ENCODE measurements at regions not wholly inside any gene's neighbourhood (a gene's known extent, or its start where the extent isn't known, plus 50 kb on each side); places are given as distances from the start of the nearest gene placed in this dataset.

DNA sequence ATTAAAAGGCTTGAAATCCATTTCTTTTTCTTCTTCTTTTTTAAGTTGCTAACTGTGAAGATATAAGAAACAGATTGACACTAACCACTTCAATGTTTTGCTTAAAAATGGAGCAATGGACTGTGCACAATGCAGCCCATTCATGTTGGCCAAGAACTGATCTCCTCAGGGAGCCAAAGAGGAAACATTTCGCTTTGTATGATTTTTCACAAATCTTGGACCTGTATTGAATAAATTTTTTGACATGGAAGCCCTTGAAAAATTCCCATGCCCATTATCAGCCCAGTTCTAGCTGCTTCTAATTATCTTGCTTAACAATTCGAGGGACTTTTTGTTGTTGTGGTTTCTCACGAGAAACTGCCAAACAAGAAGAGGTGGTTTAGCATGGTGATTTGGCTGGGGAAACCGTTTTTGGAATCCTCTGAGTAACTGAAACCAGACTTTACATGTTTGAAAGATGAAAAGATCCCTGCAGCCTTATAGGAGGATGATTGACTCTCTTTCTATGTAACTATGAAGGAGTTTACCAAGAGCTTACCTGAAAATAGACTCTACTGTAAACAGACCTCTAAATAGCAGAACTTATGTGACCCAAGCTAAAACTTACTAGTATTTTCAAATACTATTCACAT, 1389.4 kb upstream of the GOT2 start:
- BruUV-seq (replicated peaks) = no TSS peak
- H4K20me1 ChIP-seq (ENCODE audit: low read length) = no peaks in the 10 kb centered on the region
- H3K79me2 ChIP-seq (ENCODE audit: low read length) = no peaks in the 10 kb centered on the region
- H3K36me3 ChIP-seq (ENCODE audit: low read depth, low read length) = no peaks in the 10 kb centered on the region
- POLR2A ChIA-PET (ENCODE audit: unreplicated experiment) = no interaction called here
- TF ChIP-seq EZH2 (IDR thresholded peaks at IDR 0.05; ENCODE audit: low read length, unreplicated experiment) (no peak), EZH2phosphoT487 (IDR thresholded peaks at IDR 0.05; ENCODE audit: borderline replicate concordance, low read length) (no peak)
- TF ChIP-seq, protein P1, sequence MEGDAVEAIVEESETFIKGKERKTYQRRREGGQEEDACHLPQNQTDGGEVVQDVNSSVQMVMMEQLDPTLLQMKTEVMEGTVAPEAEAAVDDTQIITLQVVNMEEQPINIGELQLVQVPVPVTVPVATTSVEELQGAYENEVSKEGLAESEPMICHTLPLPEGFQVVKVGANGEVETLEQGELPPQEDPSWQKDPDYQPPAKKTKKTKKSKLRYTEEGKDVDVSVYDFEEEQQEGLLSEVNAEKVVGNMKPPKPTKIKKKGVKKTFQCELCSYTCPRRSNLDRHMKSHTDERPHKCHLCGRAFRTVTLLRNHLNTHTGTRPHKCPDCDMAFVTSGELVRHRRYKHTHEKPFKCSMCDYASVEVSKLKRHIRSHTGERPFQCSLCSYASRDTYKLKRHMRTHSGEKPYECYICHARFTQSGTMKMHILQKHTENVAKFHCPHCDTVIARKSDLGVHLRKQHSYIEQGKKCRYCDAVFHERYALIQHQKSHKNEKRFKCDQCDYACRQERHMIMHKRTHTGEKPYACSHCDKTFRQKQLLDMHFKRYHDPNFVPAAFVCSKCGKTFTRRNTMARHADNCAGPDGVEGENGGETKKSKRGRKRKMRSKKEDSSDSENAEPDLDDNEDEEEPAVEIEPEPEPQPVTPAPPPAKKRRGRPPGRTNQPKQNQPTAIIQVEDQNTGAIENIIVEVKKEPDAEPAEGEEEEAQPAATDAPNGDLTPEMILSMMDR (conservative IDR thresholded peaks at IDR 0.05; ENCODE audit: low read depth, low read length) = no peak
- H3K4me1 ChIP-seq (ENCODE audit: insufficient read depth, low read length) = no peaks in the 10 kb centered on the region
- H3K4me2 ChIP-seq (ENCODE audit: low read length) = no peak overlapping the region
- no peaks in the 10 kb centered on the region for H3K9me2 ChIP-seq (replicated peaks; ENCODE audit: low read length)
- H3K27me3 ChIP-seq (ENCODE audit: low read length) = no peaks in the 10 kb centered on the region
- H3K27ac ChIP-seq (ENCODE audit: low read length) = no peak overlapping the region
- CTCF ChIA-PET = no interaction called here
- intact Hi-C loops (cut with micrococcal nuclease) = no loop called here
- H3K4me3 ChIP-seq (ENCODE audit: low read length) = no peak overlapping the region
- no peaks in the 10 kb centered on the region for H3K9me3 ChIP-seq (ENCODE audit: low read length)
- DNase-seq (no peak), ATAC-seq (no peak)
- H3K9ac ChIP-seq (ENCODE audit: low read length) = no peak overlapping the region
- no peak overlapping the region for H2AFZ ChIP-seq (ENCODE audit: low read length)
- no peaks in the 10 kb centered on the region for H3F3A ChIP-seq (ENCODE audit: low read length, unreplicated experiment)

DNA sequence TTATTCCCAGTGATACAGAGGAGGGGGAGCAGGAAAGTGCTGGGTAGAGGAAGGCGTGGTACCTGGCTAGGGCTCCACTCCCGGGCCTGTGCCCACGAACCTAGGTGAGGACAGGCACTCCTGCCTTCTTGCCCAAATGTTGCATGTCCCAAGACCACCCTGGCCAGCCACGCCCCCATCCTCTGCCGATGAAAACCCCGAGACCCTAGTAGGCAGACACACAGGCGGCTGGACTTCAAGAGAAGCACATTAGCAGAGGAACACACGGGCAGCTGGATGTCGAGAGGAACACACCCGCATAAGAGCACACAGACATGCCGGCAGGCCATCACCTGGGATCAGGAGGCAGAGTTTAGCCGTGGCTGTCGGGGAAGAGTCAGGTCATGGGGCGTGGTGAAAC, 1386.5 kb upstream of the GOT2 start:
- Histone ChIP-seq H3K79me2 (ENCODE audit: low read length) (no peaks in the 10 kb centered on the region), H3K9me3 (ENCODE audit: low read length) (no peaks in the 10 kb centered on the region), H3K36me3 (ENCODE audit: low read depth, low read length) (no peaks in the 10 kb centered on the region), H3K4me3 (ENCODE audit: low read length) (no peak overlapping the region), H3K4me1 (ENCODE audit: insufficient read depth, low read length) (no peaks in the 10 kb centered on the region), H3K27ac (ENCODE audit: low read length) (no peak overlapping the region), H3K27me3 (ENCODE audit: low read length) (no peaks in the 10 kb centered on the region), H3K9me2 (replicated peaks; ENCODE audit: low read length) (no peaks in the 10 kb centered on the region), H3F3A (ENCODE audit: low read length, unreplicated experiment) (no peaks in the 10 kb centered on the region), H2AFZ (ENCODE audit: low read length) (no peak overlapping the region), H4K20me1 (ENCODE audit: low read length) (no peaks in the 10 kb centered on the region), H3K4me2 (ENCODE audit: low read length) (no peak overlapping the region), H3K9ac (ENCODE audit: low read length) (no peak overlapping the region)
- no TSS peak for BruUV-seq (replicated peaks)
- CTCF ChIA-PET = no interaction called here
- ATAC-seq = no peak
- DNase-seq = no peak
- intact Hi-C loops (cut with micrococcal nuclease) = no loop called here
- POLR2A ChIA-PET (ENCODE audit: unreplicated experiment) = no interaction called here
- TF ChIP-seq EZH2phosphoT487 (IDR thresholded peaks at IDR 0.05; ENCODE audit: borderline replicate concordance, low read length) (no peak), EZH2 (IDR thresholded peaks at IDR 0.05; ENCODE audit: low read length, unreplicated experiment) (no peak)
- TF ChIP-seq, protein P1 (conservative IDR thresholded peaks at IDR 0.05; ENCODE audit: low read depth, low read length) = no peak

DNA sequence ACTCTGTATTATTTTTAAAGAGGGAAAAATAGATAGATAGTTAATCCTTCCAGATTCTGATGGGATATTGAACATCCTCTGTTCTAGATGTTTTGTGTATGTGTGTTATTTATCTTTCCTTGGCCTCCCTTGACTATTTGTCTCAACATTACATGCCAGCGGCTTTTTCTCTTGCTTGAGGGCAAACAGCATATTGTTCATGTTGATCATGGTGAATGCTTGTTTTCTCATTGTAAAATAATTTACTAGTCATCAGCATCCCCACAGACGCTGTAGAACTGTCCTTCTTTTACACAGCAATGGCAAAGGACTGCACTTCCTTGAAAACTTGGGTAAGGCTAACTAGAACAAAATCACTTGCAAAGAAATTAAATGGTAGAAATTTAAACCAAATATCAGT, 1376.4 kb upstream of the GOT2 start:
- POLR2A ChIA-PET (ENCODE audit: unreplicated experiment) = no interaction called here
- Histone ChIP-seq H3K9ac (ENCODE audit: low read length) (no peak overlapping the region), H4K20me1 (ENCODE audit: low read length) (no peaks in the 10 kb centered on the region), H3K4me3 (ENCODE audit: low read length) (no peak overlapping the region), H3F3A (ENCODE audit: low read length, unreplicated experiment) (no peaks in the 10 kb centered on the region), H3K27me3 (ENCODE audit: low read length) (no peaks in the 10 kb centered on the region), H3K9me3 (ENCODE audit: low read length) (no peaks in the 10 kb centered on the region), H3K9me2 (replicated peaks; ENCODE audit: low read length) (no peaks in the 10 kb centered on the region), H2AFZ (ENCODE audit: low read length) (no peak overlapping the region), H3K79me2 (ENCODE audit: low read length) (no peaks in the 10 kb centered on the region), H3K27ac (ENCODE audit: low read length) (no peak overlapping the region), H3K36me3 (ENCODE audit: low read depth, low read length) (no peaks in the 10 kb centered on the region), H3K4me2 (ENCODE audit: low read length) (no peak overlapping the region), H3K4me1 (ENCODE audit: insufficient read depth, low read length) (no peaks in the 10 kb centered on the region)
- ATAC-seq (no peak), DNase-seq (peak; percentile 2)
- intact Hi-C loops (cut with micrococcal nuclease) = no loop called here
- CTCF ChIA-PET = no interaction called here
- BruUV-seq (replicated peaks) = no TSS peak
- TF ChIP-seq, protein P1 (conservative IDR thresholded peaks at IDR 0.05; ENCODE audit: low read depth, low read length) = no peak
- TF ChIP-seq EZH2 (IDR thresholded peaks at IDR 0.05; ENCODE audit: low read length, unreplicated experiment) (no peak), EZH2phosphoT487 (IDR thresholded peaks at IDR 0.05; ENCODE audit: borderline replicate concordance, low read length) (no peak)

Measured in PC-3 (cell line).